Caco-2 (cell line): ENCODE measurements at regions not wholly inside any gene's neighbourhood (a gene's known extent, or its start where the extent isn't known, plus 50 kb on each side); places are given as distances from the start of the nearest gene placed in this dataset.

Source experiments
- BruUV-seq: library from RNA; stranded (reverse); fragments of 400-500 nt; replicated peaks from 2 replicates; lab custom pipeline; 2021; lab: Mats Ljungman, UMichigan
- CTCF ChIA-PET: fragments of 300-600 bp; sonication (Branson Sonifier 250); formaldehyde crosslinking; loops from one replicate; lab custom pipeline; 2022; ENCODE audit warnings: antibody characterized with exemption; lab: Charles Lee
- POLR2A ChIA-PET: fragments of 300-600 bp; sonication (Branson Sonifier 250); formaldehyde crosslinking; loops from one replicate; lab custom pipeline; 2022; ENCODE audit warnings: antibody characterized with exemption; lab: Charles Lee
- DNase-seq, 2 experiments: peaks; one replicate each; pipeline versions ENCODE4 v3.0.0 to v3.0.0-alpha.2; 2020 to 2022
- H3K27me3 ChIP-seq: replicated peaks from 2 replicates; pipeline ENCODE4 v1.6.0; 2011; ENCODE audit warnings: low read length; ENCODE audit not compliant: control insufficient read depth, insufficient read depth
- H3K36me3 ChIP-seq: 2 replicates; pipeline ENCODE4 v1.5.1; 2011; ENCODE audit warnings: low read length; ENCODE audit not compliant: control insufficient read depth, insufficient read depth
- H3K4me1 ChIP-seq: fragments of 250-450 bp; sonication (Bioruptor Pico); 2 replicates; pipeline ENCODE4 v1.5.1; 2020; ENCODE audit warnings: mild to moderate bottlenecking
- H3K4me3 ChIP-seq: 2 replicates; pipeline ENCODE4 v1.5.1; 2011; ENCODE audit warnings: low read depth, mild to moderate bottlenecking, control low read depth, low read length
- H3K9me3 ChIP-seq: fragments of 250-450 bp; sonication (Bioruptor Pico); 2 replicates; pipeline ENCODE4 v1.5.1; 2020; ENCODE audit warnings: mild to moderate bottlenecking, moderate library complexity
- H3K27ac Mint-ChIP-seq: one replicate; pipeline ENCODE4 v1.8.0; 2022; ENCODE audit warnings: mixed read lengths; ENCODE audit not compliant: unreplicated experiment
- H3K27me3 Mint-ChIP-seq: one replicate; pipeline ENCODE4 v1.8.0; 2022; ENCODE audit warnings: mixed read lengths; ENCODE audit not compliant: insufficient read depth, unreplicated experiment
- H3K36me3 Mint-ChIP-seq: one replicate; pipeline ENCODE4 v1.8.0; 2022; ENCODE audit warnings: mild to moderate bottlenecking, mixed read lengths; ENCODE audit not compliant: insufficient read depth, unreplicated experiment
- H3K4me1 Mint-ChIP-seq: one replicate; pipeline ENCODE4 v1.8.0; 2022; ENCODE audit warnings: low read depth, mixed read lengths; ENCODE audit not compliant: unreplicated experiment
- H3K4me3 Mint-ChIP-seq: one replicate; pipeline ENCODE4 v1.8.0; 2022; ENCODE audit warnings: mild to moderate bottlenecking, moderate library complexity, mixed read lengths; ENCODE audit not compliant: unreplicated experiment
- H3K9me3 Mint-ChIP-seq: one replicate; pipeline ENCODE4 v1.8.0; 2022; ENCODE audit warnings: mixed read lengths; ENCODE audit not compliant: unreplicated experiment
- intact Hi-C: fragments of 100-400 bp; cut with micrococcal nuclease; formaldehyde crosslinking; loops from one replicate; pipeline ENCODE4 v1.10.0; 2022; ENCODE audit not compliant: unreplicated experiment
- TF ChIP-seq, protein P1 (sequence below), 2 experiments: fragments of 200-600 bp in 1 of 2; IDR thresholded peaks; 1 replicate in 1 of 2; 2 replicates in 1 of 2; pipeline versions ENCODE4 v1.5.1 to v1.8.0; 2011 to 2022; ENCODE audit warnings: antibody characterized with exemption in 1 of 2, control low read depth in 1 of 2, inconsistent platforms in 1 of 2, low read depth in 1 of 2, low read length in 1 of 2, mild to moderate bottlenecking in 1 of 2, moderate library complexity in 1 of 2; ENCODE audit not compliant: insufficient read depth in 1 of 2, severe bottlenecking in 1 of 2, unreplicated experiment in 1 of 2

GRCh38 chr1:70863239-70863638, 184.4 kb downstream of the PTGER3 start:
- DNase-seq: no peak
- no TSS peak for BruUV-seq
- intact Hi-C loops: no loop called here
- Histone ChIP-seq H3K27me3 (no peaks in the 10 kb centered on the region), H3K36me3 (no peaks in the 10 kb centered on the region), H3K4me1 (no peaks in the 10 kb centered on the region), H3K4me3 (no peak overlapping the region), H3K9me3 (no peaks in the 10 kb centered on the region)
- POLR2A ChIA-PET: no interaction called here
- no peaks in the 10 kb centered on the region for H3K36me3 Mint-ChIP-seq
- no peak overlapping the region for H3K4me3 Mint-ChIP-seq
- H3K27ac Mint-ChIP-seq: no peak overlapping the region
- no peaks in the 10 kb centered on the region for H3K4me1 Mint-ChIP-seq
- CTCF ChIA-PET: no interaction called here
- H3K9me3 Mint-ChIP-seq: no peaks in the 10 kb centered on the region
- TF ChIP-seq, protein P1, sequence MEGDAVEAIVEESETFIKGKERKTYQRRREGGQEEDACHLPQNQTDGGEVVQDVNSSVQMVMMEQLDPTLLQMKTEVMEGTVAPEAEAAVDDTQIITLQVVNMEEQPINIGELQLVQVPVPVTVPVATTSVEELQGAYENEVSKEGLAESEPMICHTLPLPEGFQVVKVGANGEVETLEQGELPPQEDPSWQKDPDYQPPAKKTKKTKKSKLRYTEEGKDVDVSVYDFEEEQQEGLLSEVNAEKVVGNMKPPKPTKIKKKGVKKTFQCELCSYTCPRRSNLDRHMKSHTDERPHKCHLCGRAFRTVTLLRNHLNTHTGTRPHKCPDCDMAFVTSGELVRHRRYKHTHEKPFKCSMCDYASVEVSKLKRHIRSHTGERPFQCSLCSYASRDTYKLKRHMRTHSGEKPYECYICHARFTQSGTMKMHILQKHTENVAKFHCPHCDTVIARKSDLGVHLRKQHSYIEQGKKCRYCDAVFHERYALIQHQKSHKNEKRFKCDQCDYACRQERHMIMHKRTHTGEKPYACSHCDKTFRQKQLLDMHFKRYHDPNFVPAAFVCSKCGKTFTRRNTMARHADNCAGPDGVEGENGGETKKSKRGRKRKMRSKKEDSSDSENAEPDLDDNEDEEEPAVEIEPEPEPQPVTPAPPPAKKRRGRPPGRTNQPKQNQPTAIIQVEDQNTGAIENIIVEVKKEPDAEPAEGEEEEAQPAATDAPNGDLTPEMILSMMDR (IDR thresholded peaks at IDR 0.05; ENCODE audit: insufficient read depth in 1 of 2, low read depth in 1 of 2, low read length in 1 of 2, severe bottlenecking in 1 of 2, unreplicated experiment in 1 of 2): no peak
- peaks cover 5% of the 10 kb centered on the region for H3K27me3 Mint-ChIP-seq

- BruUV-seq: no TSS peak
- no peak for DNase-seq
- Mint-ChIP-seq H3K4me1 (no peaks in the 10 kb centered on the region), H3K4me3 (no peak overlapping the region), H3K27ac (no peak overlapping the region), H3K9me3 (no peaks in the 10 kb centered on the region), H3K36me3 (no peaks in the 10 kb centered on the region), H3K27me3 (peaks cover 5% of the 10 kb centered on the region)
- POLR2A ChIA-PET: no interaction called here
- intact Hi-C loops: no loop called here
- H3K4me3 ChIP-seq: no peak overlapping the region
- TF ChIP-seq, protein P1 (IDR thresholded peaks at IDR 0.05; ENCODE audit: insufficient read depth in 1 of 2, low read depth in 1 of 2, low read length in 1 of 2, severe bottlenecking in 1 of 2, unreplicated experiment in 1 of 2): no peak
- H3K4me1 ChIP-seq: no peaks in the 10 kb centered on the region
- H3K27me3 ChIP-seq: no peaks in the 10 kb centered on the region
- CTCF ChIA-PET: no interaction called here
- no peaks in the 10 kb centered on the region for H3K36me3 ChIP-seq
- no peaks in the 10 kb centered on the region for H3K9me3 ChIP-seq
These were observed 183.3 kb downstream of the PTGER3 start for GRCh38 chr1:70864302-70864701.

DNA sequence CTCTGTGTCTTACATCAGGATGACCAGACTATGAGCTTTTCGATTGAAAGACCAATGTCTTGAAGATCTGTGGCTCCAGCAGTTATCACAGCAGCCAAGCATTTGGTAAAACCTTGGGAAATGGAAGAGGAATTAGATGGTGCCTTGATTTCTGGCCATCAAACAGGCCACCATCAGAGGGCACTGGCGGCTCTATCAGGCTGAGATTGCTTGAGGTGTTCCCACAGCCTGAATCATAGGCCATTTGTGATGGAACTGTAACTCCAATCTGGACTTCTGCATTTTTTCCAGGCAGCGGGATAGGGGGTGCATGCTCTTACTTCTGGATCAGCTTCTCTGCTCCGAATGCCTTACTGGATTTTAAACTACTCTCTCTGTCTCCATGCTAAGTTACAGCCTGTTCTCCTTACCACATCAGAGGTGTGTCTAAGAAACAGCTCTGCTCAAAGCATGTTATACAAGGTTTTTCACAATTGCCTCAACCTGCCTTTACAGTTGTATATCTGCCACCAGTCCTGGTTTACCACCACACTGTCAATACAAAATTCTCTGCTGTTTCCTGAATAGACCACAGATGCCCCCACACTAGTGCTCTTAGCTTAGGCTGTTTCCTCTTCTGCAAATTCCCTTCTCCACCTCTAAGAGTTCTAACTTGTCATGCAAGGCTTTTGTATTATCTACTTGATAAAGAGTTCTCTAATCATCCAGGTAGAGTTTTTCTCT, 180.9 kb downstream of the PTGER3 start:
- no peaks in the 10 kb centered on the region for H3K9me3 Mint-ChIP-seq
- no TSS peak for BruUV-seq
- CTCF ChIA-PET: no interaction called here
- no peak for DNase-seq
- TF ChIP-seq, protein P1 (IDR thresholded peaks at IDR 0.05; ENCODE audit: insufficient read depth in 1 of 2, low read depth in 1 of 2, low read length in 1 of 2, severe bottlenecking in 1 of 2, unreplicated experiment in 1 of 2): no peak
- Histone ChIP-seq H3K27me3 (no peaks in the 10 kb centered on the region), H3K4me1 (no peaks in the 10 kb centered on the region), H3K36me3 (no peaks in the 10 kb centered on the region), H3K4me3 (no peak overlapping the region), H3K9me3 (no peaks in the 10 kb centered on the region)
- H3K4me1 Mint-ChIP-seq: no peaks in the 10 kb centered on the region
- POLR2A ChIA-PET: no interaction called here
- H3K36me3 Mint-ChIP-seq: no peaks in the 10 kb centered on the region
- intact Hi-C loops: no loop called here
- H3K4me3 Mint-ChIP-seq: no peak overlapping the region
- H3K27me3 Mint-ChIP-seq: peaks cover 5% of the 10 kb centered on the region
- H3K27ac Mint-ChIP-seq: no peak overlapping the region
